Esophagus squamous epithelium (tissue), 5 donors: ENCODE measurements at regions not wholly inside any gene's neighbourhood (a gene's known extent, or its start where the extent isn't known, plus 50 kb on each side); places are given as distances from the start of the nearest gene placed in this dataset.

Source experiments
- DNase-seq: peaks from one replicate; lab custom pipeline; 2025; lab: John Stamatoyannopoulos, UW
- H3K27ac ChIP-seq, 4 donors: fragments of 200-600 bp; sonication (generic); one replicate each; pipeline ENCODE4 v1.5.1; 2016 to 2019; ENCODE audit warnings: mild to moderate bottlenecking in 1 of 4
- H3K27me3 ChIP-seq, 4 donors: fragments of 200-600 bp; sonication (generic); 1 replicate in 3 of 4; 2 replicates in 1 of 4; pipeline versions ENCODE4 v1.5.1 to v1.6.0; 2017 to 2021; ENCODE audit warnings: antibody characterized with exemption in 1 of 4
- H3K36me3 ChIP-seq, 3 donors: fragments of 200-600 bp; sonication (generic); one replicate each; pipeline ENCODE4 v1.5.1; 2016 to 2019
- H3K4me1 ChIP-seq, 3 donors: fragments of 200-600 bp; sonication (generic); one replicate each; pipeline ENCODE4 v1.5.1; 2017 to 2019
- H3K4me3 ChIP-seq, 4 donors: fragments of 200-600 bp; sonication (generic); 1 replicate in 3 of 4; 2 replicates in 1 of 4; pipeline ENCODE4 v1.5.1; 2016 to 2019; ENCODE audit warnings: mild to moderate bottlenecking in 2 of 4, moderate library complexity in 1 of 4
- H3K9me3 ChIP-seq, 3 donors: fragments of 200-600 bp; sonication (generic); one replicate each; pipeline ENCODE4 v1.5.1; 2016 to 2019
- POLR2A ChIP-seq, 4 donors: fragments of 450-650 bp; IDR thresholded peaks; one replicate each; pipeline ENCODE4 v1.6.1; 2017; ENCODE audit warnings: antibody characterized with exemption in 4 of 4, mild to moderate bottlenecking in 4 of 4, moderate library complexity in 3 of 4
- WGBS, 2 donors: methylation state at CpG; one replicate each; pipeline ENCODE4 v1.1.5; 2018; 5-methylcytosine and 5-hydroxymethylcytosine counted together
- intact Hi-C: fragments of 100-400 bp; cut with DNase I; formaldehyde crosslinking; loops from one replicate; pipeline ENCODE4 v1.15.0; 2022
- TF ChIP-seq, protein P1 (sequence below), 6 experiments: fragments of 450-650 bp in 4 of 6; fragments of 200-600 bp in 2 of 6; sonication (generic) in 2 of 6; IDR thresholded peaks; one replicate each; pipeline ENCODE4 v1.5.1; 2016 to 2019; ENCODE audit warnings: antibody characterized with exemption in 6 of 6, mild to moderate bottlenecking in 4 of 6, moderate library complexity in 4 of 6
- donor health status: DM: yes; HTN: yes; CAD: no.

DNA sequence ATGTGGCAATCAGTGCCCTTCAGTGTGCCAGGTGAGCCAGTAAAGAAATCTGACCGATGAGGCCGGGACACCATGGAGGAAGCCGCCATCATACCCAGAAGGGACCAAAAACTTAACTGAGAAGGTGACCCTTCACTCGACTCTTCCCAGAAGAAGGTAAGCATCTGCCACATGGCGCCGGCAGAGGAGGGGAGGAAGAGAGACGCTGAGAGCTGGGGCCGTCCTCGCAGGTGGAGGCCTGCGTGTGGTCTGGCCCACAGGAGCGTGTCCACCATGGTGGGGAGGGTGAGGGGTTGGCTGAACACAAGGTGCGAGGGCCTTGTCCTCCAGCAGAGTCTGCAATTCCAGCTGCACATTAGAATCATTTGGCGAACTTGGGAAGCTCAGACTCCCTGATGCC lies 513.1 kb upstream of the RAB6C start:
- no peaks in the 10 kb centered on the region for H3K36me3 ChIP-seq
- DNase-seq: no peak
- no peaks in the 10 kb centered on the region for H3K4me1 ChIP-seq
- no peaks in the 10 kb centered on the region for H3K27me3 ChIP-seq
- no peak overlapping the region for H3K27ac ChIP-seq
- no peaks in the 10 kb centered on the region for H3K9me3 ChIP-seq
- 90 to 97% methylated on average over 7 to 11 of the region's 13 CpGs for WGBS, 2 donors
- intact Hi-C loops: no loop called here
- H3K4me3 ChIP-seq: no peak overlapping the region
- TF ChIP-seq POLR2A (IDR thresholded peaks at IDR 0.05): no peak
- TF ChIP-seq, protein P1, sequence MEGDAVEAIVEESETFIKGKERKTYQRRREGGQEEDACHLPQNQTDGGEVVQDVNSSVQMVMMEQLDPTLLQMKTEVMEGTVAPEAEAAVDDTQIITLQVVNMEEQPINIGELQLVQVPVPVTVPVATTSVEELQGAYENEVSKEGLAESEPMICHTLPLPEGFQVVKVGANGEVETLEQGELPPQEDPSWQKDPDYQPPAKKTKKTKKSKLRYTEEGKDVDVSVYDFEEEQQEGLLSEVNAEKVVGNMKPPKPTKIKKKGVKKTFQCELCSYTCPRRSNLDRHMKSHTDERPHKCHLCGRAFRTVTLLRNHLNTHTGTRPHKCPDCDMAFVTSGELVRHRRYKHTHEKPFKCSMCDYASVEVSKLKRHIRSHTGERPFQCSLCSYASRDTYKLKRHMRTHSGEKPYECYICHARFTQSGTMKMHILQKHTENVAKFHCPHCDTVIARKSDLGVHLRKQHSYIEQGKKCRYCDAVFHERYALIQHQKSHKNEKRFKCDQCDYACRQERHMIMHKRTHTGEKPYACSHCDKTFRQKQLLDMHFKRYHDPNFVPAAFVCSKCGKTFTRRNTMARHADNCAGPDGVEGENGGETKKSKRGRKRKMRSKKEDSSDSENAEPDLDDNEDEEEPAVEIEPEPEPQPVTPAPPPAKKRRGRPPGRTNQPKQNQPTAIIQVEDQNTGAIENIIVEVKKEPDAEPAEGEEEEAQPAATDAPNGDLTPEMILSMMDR (IDR thresholded peaks at IDR 0.05): no peak

- Histone ChIP-seq H3K27ac (no peak overlapping the region), H3K27me3 (no peaks in the 10 kb centered on the region), H3K4me3 (no peak overlapping the region), H3K36me3 (no peaks in the 10 kb centered on the region), H3K9me3 (no peaks in the 10 kb centered on the region), H3K4me1 (no peaks in the 10 kb centered on the region)
- no peak for TF ChIP-seq POLR2A (IDR thresholded peaks at IDR 0.05)
- TF ChIP-seq, protein P1 (IDR thresholded peaks at IDR 0.05): no peak
- 79 to 83% methylated on average over 11 of the region's 11 CpGs for WGBS, 2 donors
- no peak for DNase-seq
- intact Hi-C loops: no loop called here
Observed at GRCh38 chr2:129467012-129467779, 512.3 kb upstream of the RAB6C start.

- Histone ChIP-seq H3K27ac (no peak overlapping the region), H3K36me3 (no peaks in the 10 kb centered on the region), H3K27me3 (no peaks in the 10 kb centered on the region), H3K4me1 (no peaks in the 10 kb centered on the region), H3K9me3 (no peaks in the 10 kb centered on the region), H3K4me3 (no peak overlapping the region)
- 66 to 79% methylated on average over 2 to 3 of the region's 3 CpGs for WGBS, 2 donors
- no peak for TF ChIP-seq POLR2A (IDR thresholded peaks at IDR 0.05)
- TF ChIP-seq, protein P1 (IDR thresholded peaks at IDR 0.05): no peak
- DNase-seq: no peak
- intact Hi-C loops: no loop called here
Observed at GRCh38 chr2:129467941-129468340, 511.5 kb upstream of the RAB6C start.

- WGBS, 2 donors: 88 to 89% methylated on average over 5 of the region's 5 CpGs
- H3K4me1 ChIP-seq: no peaks in the 10 kb centered on the region
- H3K27ac ChIP-seq: no peak overlapping the region
- TF ChIP-seq, protein P1 (IDR thresholded peaks at IDR 0.05): no peak
- TF ChIP-seq POLR2A (IDR thresholded peaks at IDR 0.05): no peak
- intact Hi-C loops: no loop called here
- no peaks in the 10 kb centered on the region for H3K27me3 ChIP-seq
- no peak for DNase-seq
- H3K4me3 ChIP-seq: no peak overlapping the region
- no peaks in the 10 kb centered on the region for H3K9me3 ChIP-seq
- H3K36me3 ChIP-seq: no peaks in the 10 kb centered on the region
Observed at GRCh38 chr2:129468879-129469278, 510.6 kb upstream of the RAB6C start.

DNA sequence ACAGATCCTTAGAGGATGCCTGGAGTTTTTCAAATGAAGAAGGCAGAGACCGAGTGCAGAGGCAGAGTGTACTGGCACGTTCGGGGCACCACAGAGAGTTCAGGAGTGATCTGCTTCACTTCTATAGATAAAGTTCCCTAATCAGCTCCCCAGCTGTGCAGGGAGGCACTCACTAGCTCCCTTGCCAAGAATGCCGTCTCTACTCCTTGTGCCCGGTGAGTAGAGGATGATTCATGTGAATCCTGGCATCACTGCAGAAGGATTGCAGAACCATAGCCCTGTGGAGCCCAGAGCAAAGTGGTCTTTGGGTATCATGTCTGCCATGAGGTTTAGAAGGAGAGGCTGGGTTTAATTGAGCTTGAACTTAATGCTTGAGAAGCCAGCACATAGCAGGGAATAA lies 510.1 kb upstream of the RAB6C start:
- 29 to 36% methylated on average over 5 of the region's 5 CpGs for WGBS, 2 donors
- Histone ChIP-seq H3K4me1 (no peaks in the 10 kb centered on the region), H3K27ac (no peak overlapping the region), H3K9me3 (no peaks in the 10 kb centered on the region), H3K36me3 (no peaks in the 10 kb centered on the region), H3K4me3 (no peak overlapping the region), H3K27me3 (no peaks in the 10 kb centered on the region)
- no peak for DNase-seq
- TF ChIP-seq, protein P1 (IDR thresholded peaks at IDR 0.05): no peak
- no peak for TF ChIP-seq POLR2A (IDR thresholded peaks at IDR 0.05)
- intact Hi-C loops: no loop called here
